GM18870 (cell line): ENCODE measurements at regions not wholly inside any gene's neighbourhood (a gene's known extent, or its start where the extent isn't known, plus 50 kb on each side); places are given as distances from the start of the nearest gene placed in this dataset.

ENCODE experiments used
- ATAC-seq: cut with Tn5 transposase; IDR thresholded peaks from one replicate; pipeline ENCODE4 v1.9.1; 2021; ENCODE audit warnings: moderate library complexity; ENCODE audit not compliant: unreplicated experiment

DNA sequence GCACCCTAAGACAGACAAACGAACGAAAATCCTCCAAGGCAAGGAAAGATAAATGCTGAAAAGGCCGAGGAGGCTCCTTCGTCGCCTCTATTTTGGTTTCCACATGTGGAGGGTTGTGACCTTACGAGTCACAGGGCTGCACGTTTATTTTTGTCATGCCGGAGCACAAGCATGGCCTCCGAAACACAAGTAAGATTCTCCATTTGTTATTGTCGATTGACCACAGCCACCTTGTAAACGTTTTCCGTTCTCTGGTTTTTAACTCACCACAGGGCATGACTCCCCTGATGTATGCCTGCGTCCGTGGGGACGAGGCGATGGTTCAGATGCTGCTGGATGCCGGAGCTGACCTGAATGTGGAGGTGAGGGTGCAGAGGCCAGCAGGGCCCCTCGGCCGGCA lies 73.1 kb upstream of the PWP1 start:
- no peak for ATAC-seq

DNA sequence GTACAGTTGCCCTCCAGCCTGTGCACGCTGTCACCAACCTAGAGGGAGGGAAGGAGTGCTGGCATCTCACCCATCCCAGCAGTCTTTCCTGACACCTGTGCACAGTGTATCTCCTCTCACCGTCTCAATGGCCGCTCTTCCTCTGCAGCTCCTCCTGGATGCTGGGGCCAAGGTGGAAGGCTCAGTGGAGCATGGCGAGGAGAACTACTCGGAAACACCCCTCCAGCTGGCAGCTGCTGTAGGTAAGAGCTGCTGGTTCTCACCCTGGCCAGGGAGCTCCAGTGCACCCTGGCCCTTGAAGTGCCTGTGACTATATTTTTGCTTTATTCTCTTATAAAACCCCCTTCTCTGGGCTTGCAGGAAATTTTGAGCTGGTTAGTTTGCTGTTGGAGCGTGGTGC lies 68.7 kb upstream of the PWP1 start:
- ATAC-seq, result no peak

DNA sequence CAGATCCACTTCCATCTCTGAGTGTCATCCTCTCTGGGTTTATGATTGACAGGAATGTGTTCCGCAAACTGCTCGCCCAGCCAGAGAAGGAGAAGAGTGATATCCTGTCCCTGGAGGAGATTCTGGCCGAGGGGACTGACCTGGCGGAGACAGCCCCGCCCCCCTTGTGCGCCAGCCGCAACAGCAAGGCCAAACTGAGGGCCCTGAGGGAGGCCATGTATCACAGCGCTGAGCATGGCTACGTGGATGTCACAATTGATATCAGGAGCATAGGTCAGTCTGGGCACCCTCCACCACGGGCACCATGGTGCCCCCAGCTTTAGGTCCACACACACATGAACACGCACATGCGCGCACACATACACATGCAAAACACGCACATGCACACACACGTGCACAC lies 67.5 kb upstream of the PWP1 start:
- no peak for ATAC-seq

DNA sequence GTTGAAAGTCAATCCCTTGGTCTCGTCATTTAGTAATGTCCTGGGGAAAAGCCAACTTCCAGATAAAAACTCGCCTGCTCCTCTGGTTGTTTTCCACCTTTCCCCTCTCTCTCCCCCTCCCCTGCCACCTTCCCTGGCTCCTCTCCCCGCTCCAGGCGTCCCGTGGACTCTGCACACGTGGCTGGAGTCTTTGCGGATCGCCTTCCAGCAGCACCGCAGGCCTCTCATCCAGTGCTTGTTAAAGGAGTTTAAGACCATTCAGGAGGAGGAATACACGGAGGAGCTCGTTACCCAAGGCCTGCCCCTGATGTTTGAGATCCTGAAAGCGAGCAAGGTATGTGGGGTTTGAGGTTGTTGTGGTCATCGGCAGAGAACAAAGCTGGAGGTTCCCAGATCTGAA lies 65.8 kb upstream of the PWP1 start:
- ATAC-seq, result no peak

- no peak for ATAC-seq
Measured at GRCh38 chr12:107622001-107622400, 63.6 kb upstream of the PWP1 start.

GRCh38 chr12:107624493-107624892 lies 61.1 kb upstream of the PWP1 start:
- no peak for ATAC-seq

GRCh38 chr12:107631715-107632114 lies 53.9 kb upstream of the PWP1 start:
- ATAC-seq, result no peak

DNA sequence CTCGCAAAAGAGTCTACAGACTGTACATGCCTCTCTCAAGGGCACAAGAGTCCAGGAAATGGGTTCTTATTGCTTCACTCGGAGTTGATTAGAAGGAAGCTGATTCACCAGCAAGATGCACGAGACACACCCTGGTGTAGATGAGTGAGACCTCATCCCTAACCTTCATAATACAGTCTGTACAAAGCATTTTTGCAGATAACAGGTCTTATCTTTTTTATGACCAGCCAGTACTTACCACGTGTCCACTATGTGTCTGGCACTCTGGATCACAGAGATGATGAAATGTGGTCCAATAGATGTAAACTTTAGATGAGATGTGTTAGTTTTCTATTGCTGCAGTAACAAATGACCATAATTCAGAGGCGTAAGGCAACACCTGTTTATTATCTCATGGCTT lies 53.4 kb upstream of the PWP1 start:
- ATAC-seq, result no peak

GRCh38 chr12:107634530-107634929 lies 51.1 kb upstream of the PWP1 start:
- ATAC-seq, result no peak

DNA sequence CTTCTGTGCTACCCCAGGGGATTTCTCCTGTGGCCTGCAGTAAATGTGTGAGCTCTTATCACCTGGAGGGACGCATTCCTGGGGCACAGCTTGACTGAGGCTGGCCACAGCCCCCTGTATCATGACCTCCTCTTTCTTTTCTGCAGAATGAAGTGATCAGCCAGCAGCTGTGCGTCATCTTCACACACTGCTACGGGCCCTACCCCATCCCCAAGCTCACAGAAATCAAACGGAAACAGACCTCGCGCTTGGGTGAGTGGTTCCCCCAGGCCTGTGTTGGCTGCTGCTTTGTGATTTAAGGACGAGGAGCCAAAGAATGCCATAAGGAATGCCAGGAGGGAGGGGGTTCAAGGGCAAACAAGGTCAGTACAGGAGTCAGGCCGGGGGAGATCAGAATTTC lies 50.5 kb upstream of the PWP1 start:
- no peak for ATAC-seq
